ENCODE measurements at regions not wholly inside any gene's neighbourhood (a gene's known extent, or its start where the extent isn't known, plus 50 kb on each side); places are given as distances from the start of the nearest gene placed in this dataset.
"Not testable (repeated sequence)": the region's sequence is repeated elsewhere in the genome, so short reads cannot be mapped to it uniquely, and the experiment has no call there.

GRCh38 chr5:173487300-173487699, 129.2 kb downstream of the BOD1 start:
- no peak for TF ChIP-seq POLR2A (IDR thresholded peaks at IDR 0.05)
- no peak for TF ChIP-seq CTCF (IDR thresholded peaks at IDR 0.05)
- no peaks in the 10 kb centered on the region for H3K36me3 ChIP-seq
- H3K9me3 ChIP-seq = no peaks in the 10 kb centered on the region
- no peak overlapping the region for H3K4me3 ChIP-seq
- no peak for DNase-seq
- no peak overlapping the region for H3K27ac ChIP-seq
- intact Hi-C loops (cut with DNase I; ENCODE audit: low total_unique reads) = no loop called here
- no peaks in the 10 kb centered on the region for H3K27me3 ChIP-seq
- H3K4me1 ChIP-seq = no peaks in the 10 kb centered on the region

- Histone ChIP-seq H3K36me3 (no peaks in the 10 kb centered on the region), H3K27me3 (no peaks in the 10 kb centered on the region), H3K4me3 (no peak overlapping the region), H3K27ac (no peak overlapping the region), H3K9me3 (no peaks in the 10 kb centered on the region), H3K4me1 (no peaks in the 10 kb centered on the region)
- no peak for TF ChIP-seq CTCF (IDR thresholded peaks at IDR 0.05)
- no peak for TF ChIP-seq POLR2A (IDR thresholded peaks at IDR 0.05)
- no peak for DNase-seq
- intact Hi-C loops (cut with DNase I; ENCODE audit: low total_unique reads) = no loop called here
Measured at GRCh38 chr5:173486355-173487225, 129.9 kb downstream of the BOD1 start.

- intact Hi-C loops (cut with DNase I; ENCODE audit: low total_unique reads) = no loop called here
Measured at GRCh38 chr5:173484569-173484968, 131.9 kb downstream of the BOD1 start.

GRCh38 chr5:173483599-173483998, 132.9 kb downstream of the BOD1 start:
- H3K4me3 ChIP-seq; H3K27me3 ChIP-seq; H3K36me3 ChIP-seq; H3K27ac ChIP-seq; H3K4me1 ChIP-seq; DNase-seq; H3K9me3 ChIP-seq; intact Hi-C loops (cut with DNase I; ENCODE audit: low total_unique reads): not testable (repeated sequence)

More at GRCh38 chr5:173484569-173484968, 131.9 kb downstream of the BOD1 start:
- H3K4me1 ChIP-seq = no peaks in the 10 kb centered on the region
- no peak for DNase-seq
- no peaks in the 10 kb centered on the region for H3K36me3 ChIP-seq
- TF ChIP-seq CTCF (IDR thresholded peaks at IDR 0.05) (no peak), POLR2A (IDR thresholded peaks at IDR 0.05) (no peak)
- no peaks in the 10 kb centered on the region for H3K9me3 ChIP-seq
- H3K27ac ChIP-seq = no peak overlapping the region
- H3K4me3 ChIP-seq = no peak overlapping the region
- no peaks in the 10 kb centered on the region for H3K27me3 ChIP-seq

- no peaks in the 10 kb centered on the region for H3K36me3 ChIP-seq
- no peaks in the 10 kb centered on the region for H3K4me1 ChIP-seq
- H3K4me3 ChIP-seq = no peak overlapping the region
- no peak overlapping the region for H3K27ac ChIP-seq
- intact Hi-C loops (cut with DNase I; ENCODE audit: low total_unique reads) = no loop called here
- H3K27me3 ChIP-seq = no peaks in the 10 kb centered on the region
- no peak for DNase-seq
- no peaks in the 10 kb centered on the region for H3K9me3 ChIP-seq
- TF ChIP-seq POLR2A (IDR thresholded peaks at IDR 0.05) = no peak
- no peak for TF ChIP-seq CTCF (IDR thresholded peaks at IDR 0.05)
Measured at GRCh38 chr5:173483160-173483559, 133.3 kb downstream of the BOD1 start.
